PC-3 (cell line): ENCODE measurements at regions not wholly inside any gene's neighbourhood (a gene's known extent, or its start where the extent isn't known, plus 50 kb on each side); places are given as distances from the start of the nearest gene placed in this dataset.

ENCODE experiments used
- EZH2phosphoT487 ChIP-seq: fragments of 300-600 bp; sonication (generic); IDR thresholded peaks from 2 replicates; pipeline ENCODE4 v1.6.1; 2018; ENCODE audit warnings: mild to moderate bottlenecking, antibody characterized with exemption, low read length, borderline replicate concordance
- TF ChIP-seq, protein P1 (sequence below): fragments of 300-600 bp; sonication (generic); conservative IDR thresholded peaks from 2 replicates; pipeline ENCODE4 v1.5.1; 2017; ENCODE audit warnings: antibody characterized with exemption, low read depth, mild to moderate bottlenecking, low read length

DNA sequence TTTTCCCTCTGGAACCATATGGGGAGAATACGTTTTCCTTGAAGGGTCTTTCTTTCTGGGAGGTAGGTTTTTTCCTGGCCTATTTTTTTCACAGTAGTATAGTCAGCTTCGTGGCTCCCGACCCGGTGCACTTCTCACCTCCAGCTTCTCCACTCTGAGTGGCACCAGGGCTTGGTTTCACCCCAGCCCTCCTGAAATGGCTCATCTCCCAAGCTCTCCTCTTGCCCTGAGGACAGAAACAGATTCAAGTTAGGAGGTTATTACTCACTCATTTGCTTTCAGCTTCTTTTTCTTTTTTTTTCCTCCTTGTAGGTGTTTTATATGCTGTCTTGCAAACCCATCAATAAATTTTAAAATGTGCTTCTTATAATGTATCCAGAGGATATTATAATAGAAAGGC, 199.3 kb downstream of the RFC3 start:
- TF ChIP-seq, protein P1, sequence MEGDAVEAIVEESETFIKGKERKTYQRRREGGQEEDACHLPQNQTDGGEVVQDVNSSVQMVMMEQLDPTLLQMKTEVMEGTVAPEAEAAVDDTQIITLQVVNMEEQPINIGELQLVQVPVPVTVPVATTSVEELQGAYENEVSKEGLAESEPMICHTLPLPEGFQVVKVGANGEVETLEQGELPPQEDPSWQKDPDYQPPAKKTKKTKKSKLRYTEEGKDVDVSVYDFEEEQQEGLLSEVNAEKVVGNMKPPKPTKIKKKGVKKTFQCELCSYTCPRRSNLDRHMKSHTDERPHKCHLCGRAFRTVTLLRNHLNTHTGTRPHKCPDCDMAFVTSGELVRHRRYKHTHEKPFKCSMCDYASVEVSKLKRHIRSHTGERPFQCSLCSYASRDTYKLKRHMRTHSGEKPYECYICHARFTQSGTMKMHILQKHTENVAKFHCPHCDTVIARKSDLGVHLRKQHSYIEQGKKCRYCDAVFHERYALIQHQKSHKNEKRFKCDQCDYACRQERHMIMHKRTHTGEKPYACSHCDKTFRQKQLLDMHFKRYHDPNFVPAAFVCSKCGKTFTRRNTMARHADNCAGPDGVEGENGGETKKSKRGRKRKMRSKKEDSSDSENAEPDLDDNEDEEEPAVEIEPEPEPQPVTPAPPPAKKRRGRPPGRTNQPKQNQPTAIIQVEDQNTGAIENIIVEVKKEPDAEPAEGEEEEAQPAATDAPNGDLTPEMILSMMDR = no peak
- no peak for TF ChIP-seq EZH2phosphoT487
